T-helper 1 cell (primary cell): ENCODE measurements at regions not wholly inside any gene's neighbourhood (a gene's known extent, or its start where the extent isn't known, plus 50 kb on each side); places are given as distances from the start of the nearest gene placed in this dataset.

Experiments used
- DNase-seq, 5 donors: peaks; one replicate each; pipeline ENCODE4 v3.0.0-alpha.2; 2012 to 2020

DNA sequence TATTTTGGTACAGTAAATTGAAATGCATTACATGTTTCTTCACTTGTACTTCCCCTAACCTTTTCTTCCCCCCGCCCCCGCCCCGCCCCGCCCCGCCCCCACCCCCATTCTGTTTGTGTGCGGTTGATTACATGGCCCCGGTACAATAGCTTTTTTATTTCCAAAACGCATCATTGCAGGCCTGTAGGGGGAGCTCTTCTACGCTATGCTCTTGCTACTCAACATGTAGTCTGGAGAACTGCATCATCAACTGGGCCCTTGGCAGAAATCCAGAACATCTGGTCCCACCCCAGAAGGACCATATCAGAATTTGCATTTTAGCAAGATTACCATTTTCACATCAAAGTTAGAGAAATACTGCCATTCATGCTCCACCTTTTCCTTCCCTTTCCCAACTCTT is 333.3 kb upstream of the DDX53 start:
- peak in 1 of 5 donors; percentile 7 for DNase-seq

DNA sequence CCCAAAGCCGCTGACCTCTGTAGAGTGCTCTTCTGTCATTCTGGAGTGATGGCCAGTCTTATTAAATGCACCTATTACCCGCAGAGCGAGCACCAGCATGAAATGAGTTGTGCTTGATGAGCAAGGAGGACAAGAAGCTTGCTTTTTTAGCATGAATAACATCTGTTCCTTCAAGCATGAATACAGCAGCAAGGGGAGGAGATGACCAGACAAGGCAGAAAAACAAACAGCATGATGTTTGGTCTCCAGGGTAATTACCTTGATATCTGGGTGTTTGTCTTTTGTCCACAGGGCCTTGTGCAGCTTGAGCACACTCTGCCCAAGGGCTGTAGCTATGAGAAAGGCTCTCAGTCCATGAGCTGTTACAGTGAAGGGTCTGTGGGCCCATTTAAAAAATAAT is 324.8 kb upstream of the DDX53 start:
- DNase-seq: no peak

DNA sequence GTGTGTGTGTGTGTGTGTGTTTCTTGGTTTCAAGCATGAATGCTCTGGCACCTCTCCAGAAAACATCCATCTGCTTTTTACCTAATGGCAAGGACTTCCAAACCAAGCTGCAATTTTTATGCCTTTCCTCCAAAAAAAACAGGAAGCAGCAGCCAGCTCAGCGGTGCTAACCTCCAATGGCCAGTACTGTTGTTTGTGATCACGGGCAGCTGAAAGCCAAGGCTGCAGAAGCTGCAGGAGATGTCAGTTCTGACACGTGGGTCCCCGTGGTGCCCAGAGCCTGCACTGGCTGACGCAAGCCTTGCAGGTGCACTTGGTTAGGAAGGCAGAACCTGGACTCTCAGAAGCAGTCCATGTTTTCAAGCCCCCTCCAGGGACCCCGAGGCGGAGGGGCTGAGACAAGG is 313.6 kb upstream of the DDX53 start:
- DNase-seq: no peak

DNA sequence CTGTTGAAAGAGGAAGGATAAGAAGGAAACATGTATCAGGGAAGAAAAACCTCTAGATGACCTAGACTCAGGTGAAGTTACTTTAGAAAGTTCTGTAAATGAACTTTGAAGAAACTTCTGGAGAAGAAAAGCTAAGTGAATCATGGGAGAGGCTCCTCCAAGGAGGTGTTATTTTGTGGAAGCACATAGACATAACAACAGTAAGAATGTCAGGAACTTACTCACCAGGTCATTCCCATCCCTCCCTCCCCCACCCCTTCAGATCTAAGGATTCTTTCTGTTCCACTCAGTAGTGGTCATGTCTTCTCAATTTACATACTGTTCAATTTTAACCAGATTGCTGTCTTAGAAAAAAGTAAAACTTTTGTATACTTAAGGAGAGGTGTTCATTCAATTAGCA is 310.5 kb upstream of the DDX53 start:
- no peak for DNase-seq

DNA sequence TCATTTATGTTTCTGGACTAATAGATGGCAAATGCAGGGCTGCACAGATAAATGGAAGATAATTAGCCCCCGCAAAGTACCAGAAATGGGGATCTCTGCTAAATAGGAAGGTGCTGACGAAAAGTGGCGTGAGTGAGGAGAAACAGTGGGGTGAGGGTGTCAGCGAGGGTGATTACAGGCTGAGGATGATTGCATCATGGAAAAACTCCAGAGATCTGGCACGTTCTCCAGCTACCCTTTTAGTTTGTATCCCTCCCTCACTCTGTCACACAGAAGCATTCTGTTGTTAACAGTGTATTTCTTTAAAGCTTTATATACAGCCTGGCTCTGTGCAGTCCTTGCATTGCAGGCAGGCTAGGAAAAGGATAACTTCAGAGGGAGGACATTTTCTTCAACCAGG is 309.6 kb upstream of the DDX53 start:
- no peak for DNase-seq

DNA sequence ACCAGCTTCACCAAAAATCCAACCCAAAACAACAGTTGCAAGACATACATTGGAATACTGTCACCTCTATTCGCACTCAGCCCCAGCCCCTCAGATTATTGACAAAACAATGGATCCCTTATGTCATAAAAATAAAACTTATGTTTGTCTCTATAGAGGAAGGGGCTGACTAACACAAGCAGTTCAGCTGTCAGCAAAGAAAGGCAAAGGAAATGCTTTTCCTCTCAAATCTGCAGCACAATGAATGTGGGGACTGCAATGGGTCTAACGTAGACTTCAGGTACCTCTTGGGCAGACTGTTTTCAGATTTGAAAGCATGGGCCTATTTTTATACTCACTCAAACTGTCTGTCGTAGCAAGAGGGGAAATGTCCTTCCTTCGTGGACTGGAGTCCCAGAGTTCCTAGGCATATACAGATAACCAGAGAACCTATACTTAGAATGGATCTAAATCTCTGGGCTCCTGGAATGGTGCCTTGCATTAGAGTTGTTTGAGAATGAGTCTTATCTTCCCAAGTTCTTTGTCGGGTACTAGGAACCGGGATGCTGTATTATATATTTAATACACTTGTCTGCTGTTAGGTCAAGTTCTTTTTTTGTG is 307.7 kb upstream of the DDX53 start:
- DNase-seq: no peak

DNA sequence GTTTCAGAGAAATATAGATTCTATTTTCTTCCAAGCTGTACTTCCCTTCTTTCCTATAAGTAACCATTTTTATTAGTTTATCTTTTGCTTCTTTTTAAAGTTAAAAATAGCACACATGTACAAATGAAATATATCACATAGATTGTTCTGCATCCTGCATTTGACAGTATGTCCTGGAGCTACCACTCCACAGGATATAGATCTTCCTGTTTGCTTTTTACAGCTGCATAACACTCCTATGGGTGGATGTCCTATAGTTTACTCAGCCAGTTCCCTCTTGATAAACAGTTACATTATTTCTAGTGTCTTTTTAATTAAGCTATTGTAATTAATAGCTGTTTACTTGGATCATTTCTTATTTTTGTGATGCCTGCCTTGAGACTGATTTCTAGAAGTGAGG is 301.6 kb upstream of the DDX53 start:
- no peak for DNase-seq

DNA sequence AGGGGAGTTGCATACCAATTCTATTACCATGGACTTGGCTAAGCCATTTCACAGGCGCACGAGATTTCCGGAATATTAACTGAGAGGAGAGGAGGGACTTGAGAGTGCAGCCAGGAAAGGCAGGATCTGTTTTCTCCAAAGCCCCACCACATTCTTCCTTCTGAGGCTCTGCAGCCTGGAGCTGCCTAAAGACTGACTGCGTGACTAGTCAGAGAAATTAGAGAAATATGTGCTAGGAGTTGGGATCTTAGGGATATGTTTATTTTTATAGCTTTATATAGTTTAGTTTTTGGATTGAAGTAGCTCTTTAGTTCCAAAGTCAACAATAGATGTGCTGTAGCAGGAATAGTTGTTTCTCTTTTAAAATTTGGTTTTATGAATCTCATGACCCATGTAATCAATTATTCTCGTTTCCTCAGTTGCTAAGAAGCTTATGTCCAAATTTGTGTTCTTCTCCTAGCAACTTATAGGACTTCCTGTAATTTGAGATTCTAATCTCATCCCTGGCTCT is 300.1 kb upstream of the DDX53 start:
- DNase-seq: no peak

DNA sequence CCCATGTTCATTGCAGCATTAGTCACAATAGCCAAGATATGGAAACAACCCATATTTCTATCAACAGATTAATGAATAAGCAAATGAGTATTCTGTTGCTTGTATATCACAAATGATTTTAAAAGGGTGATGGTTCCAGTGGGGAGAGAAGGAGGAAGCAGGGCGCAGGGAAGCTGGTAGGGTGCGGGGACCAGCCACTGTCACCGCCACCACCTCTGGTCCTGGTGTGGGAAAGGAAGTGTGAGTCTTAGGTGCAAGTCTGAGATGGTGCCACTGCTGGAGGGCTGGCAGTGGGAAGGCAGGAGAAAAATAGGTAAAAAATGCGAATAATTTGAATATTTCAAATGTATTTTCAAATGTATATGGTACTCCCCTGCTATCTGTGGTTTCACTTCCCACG is 286.8 kb upstream of the DDX53 start:
- no peak for DNase-seq

DNA sequence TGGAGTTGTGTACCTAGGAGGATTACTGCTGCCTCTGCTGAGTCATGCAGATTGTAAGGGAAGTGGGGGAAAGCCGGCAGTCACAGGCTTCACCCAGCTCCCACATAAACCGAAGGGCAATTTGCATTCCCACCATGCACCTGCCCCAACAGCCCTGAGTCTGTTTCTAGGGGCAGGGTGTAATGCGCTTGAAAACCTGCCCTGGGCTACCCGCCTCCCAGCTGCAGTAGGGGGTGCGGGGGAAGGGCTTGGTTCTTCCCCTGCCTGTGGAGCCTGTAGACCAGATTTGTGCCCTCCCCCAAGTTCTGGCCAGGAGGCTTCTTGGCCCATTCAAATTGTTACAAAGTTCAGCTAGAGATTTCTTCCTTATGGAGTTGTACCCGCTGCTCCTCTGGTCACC is 269.2 kb upstream of the DDX53 start:
- no peak for DNase-seq

DNA sequence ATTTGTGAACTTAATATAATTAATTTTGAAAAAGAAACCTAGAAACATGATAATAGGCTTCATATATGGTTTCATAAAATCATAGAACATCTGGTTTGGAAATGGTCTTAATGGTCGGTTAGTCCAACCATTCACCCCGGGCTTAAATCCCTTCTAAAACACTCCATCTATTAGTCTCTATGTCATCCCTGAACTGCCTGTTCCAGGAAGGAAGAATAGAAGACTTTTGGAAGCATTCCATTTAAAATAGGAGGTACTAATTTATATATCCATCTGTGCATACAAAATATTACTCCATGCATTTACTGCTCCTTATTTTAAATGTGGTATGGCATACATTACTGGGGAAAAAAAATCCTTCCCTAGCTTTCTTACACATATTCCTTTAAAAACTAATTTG is 262.2 kb upstream of the DDX53 start:
- no peak for DNase-seq

DNA sequence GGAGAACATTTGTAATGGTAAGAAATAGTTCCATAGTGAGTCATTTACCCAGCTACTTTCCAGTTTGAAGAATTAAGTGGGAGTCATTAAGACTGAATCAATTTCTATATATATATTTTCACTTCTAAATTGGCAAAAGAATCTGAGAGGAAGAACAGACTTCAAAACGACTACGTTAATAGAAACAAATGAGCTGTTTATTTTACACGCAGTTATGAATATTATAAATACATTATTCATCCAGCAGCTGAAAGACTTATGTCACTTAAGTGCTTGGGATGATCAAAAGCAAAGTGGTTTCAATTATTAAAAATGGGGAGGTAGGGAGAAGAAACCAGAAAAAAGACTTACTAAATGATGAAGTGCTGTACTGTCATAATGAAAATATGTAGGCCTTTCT is 260.5 kb upstream of the DDX53 start:
- DNase-seq: no peak

DNA sequence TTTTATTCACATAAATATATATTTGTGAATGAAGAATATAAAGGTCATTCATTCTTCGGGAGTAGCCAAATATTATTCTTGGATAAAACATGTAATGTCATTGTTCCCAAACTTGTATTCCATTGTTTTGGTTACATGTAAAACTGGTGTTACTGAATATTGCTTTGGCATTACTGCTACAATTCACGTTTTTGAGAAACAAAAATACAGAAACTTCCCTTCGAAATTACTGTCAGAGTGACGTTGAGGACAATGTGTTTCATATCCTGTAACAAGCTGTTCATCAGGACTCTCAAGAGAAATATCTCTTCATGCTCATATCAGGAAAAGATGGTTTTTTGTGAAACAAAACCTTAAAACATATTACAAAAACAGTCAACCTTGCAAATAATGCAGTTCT is 258.9 kb upstream of the DDX53 start:
- no peak for DNase-seq

DNA sequence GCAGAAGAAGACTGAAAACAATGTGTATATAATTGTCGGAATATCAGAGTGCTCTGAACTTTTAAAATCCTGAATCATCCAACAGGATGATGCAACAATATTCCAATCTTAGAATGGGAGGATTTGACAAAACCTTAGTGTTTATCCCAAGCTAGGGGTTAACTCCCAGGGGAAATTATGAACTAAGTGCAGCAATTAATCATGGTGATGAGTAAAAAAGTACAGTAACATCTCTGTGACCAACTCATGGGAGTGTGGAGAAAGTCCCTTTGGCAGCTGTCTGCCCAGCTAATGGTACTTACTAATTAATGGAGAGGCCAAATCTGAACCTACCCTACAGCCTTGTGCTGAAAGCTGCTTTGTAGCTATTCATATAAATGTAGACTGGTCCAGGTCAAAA is 257.6 kb upstream of the DDX53 start:
- DNase-seq: no peak

DNA sequence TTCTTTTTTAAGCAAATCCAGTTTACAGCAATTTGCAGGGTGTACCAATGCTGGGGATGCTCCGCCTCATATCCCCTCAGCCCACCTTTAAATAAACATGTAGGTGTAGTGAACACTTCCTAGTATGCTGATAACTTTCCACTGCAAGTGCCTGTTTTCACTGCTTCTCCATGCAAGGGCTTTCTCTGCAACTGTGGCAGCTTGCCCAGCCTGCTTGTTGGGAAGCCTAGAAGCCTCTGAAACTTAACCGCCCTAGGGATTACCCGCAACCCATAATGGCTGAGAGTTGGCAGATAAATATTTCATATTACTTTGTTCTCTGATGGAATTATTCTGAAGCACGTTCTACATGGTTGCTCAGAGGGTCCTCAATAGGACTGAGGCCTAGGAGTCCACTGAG is 253.7 kb upstream of the DDX53 start:
- DNase-seq: no peak

DNA sequence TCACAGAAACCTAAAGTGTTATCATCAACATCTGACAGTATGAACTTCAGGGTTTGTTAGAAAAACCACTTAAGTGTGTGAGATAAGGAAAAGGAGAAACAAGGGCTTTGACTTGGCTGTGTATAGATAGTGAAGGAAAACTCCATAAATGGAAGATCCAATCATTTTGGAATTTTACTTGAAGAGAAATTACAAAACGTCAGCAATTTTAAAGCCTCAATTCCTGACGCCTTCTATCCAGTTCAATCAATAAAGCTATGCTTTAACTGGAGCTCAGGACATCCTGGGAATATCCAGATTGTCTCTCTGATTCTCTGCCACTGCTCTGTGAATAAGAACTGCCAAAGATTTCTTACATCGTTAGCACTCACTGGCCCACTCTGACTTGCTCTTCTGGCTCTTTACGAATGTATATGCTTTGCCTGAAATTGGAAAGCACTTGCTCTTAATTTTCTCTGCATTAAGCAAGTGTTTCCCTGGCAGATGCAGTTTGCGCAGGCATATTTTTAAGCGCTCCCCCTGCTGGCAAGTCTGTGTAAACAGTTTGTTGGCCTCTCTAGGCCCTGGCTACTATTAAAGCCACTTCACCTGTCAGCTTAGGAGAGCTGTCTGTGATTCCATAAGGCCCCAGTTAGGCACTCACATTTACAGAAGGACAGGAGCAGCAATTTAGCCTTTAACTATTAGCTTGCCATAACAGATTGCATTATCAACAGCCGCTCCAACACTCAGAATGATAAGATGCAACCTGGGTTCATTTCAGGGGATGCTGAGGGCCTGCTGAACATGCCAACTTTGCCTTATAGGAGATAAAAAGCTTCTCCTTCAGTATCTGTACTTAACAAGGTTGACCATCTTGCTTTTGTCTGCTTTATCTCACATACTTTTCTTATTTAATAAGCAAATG is 251.4 kb upstream of the DDX53 start:
- peak in 4 of 5 donors; percentile 3 to 17 (median 10) for DNase-seq

DNA sequence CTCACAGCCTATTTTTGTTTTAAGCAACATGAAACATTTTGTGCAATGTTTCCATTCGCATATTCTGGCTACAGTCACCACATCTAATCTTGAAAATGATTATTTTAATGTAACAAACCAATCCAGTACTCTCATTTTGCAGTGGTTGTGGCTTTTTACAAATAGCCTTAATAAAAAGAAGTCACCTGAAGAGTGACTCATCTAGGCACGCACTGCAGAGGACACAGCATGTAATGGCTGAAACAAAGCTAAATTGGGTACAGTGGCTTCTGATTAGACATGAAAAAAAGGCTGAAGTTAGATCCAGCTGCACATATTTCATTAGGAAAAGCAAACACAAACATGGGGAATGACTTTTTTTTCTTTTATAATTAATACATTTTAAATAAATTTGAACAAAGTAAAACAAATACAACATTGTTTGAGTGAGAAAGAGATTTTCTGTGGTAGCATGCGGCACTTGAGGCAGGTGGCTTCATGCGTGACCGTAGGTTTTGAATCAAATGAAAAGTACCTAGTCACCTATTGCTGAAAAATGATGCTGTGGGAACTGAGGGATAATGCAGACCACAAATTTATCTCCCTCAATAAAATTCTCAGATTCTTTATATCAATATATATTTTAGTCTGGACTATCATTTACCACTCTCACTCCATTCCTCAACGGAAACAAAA is 240.8 kb upstream of the DDX53 start:
- no peak for DNase-seq

DNA sequence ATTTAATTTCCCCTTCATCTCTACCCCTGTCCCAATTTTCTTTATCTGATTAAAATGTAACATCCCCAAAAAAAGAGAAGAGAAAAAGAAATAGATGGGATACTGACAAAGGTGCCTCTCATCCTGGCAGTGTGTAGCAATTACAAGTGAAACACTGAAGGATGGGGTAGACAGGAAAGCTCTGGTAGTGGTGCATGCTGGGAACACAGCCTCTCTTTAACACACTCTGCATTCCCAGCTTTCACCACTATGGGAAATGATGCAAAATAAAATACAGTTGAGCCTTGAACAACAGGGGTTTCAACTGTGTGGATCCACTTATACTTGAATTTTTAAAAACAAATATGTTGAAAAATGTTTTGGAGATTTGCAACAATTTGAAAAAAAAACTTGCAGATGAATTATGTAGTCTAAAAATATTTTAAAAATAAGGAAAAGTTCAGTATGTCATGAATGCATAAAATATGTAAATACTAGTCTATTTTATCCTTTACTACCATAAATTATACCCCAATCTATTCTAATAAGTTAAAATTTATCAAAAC is 239.2 kb upstream of the DDX53 start:
- DNase-seq: no peak

DNA sequence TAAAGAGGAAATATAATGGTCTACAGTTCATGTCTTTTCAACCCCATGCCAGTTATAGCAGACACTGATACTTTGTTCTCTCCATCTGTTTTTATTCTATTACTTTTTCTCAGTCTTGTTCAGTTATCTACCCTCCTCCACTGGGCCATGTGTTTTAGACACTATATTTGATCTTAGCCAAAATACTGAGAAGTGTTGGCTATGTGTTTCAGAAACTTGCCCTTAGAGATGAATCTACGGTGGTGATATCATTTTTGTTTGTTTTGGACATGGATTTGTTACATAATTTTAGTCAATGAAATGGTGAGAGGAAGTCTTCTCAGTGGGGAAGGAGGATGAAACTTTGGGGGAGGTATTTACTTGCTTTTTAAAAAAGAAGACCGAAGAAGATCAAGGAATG is 211.5 kb upstream of the DDX53 start:
- DNase-seq: no peak

DNA sequence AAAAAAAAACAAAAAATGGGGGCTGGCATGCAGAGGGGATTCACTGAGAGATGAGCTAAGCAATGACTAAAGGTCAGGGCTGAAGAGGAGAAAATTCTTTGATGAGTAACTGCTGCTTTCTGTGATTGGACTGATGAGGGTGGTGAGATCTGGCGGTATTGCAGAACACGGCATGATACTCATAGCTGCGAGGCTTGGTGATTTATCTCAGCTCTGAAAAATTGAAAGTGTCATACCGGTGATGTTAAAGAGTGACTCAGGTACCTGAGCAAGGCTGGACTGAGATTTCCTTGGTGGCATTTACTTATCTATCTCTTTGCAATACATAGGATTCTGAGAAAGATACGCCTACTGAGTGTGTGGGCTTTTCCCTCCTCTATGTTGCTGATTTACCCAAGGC is 204.1 kb upstream of the DDX53 start:
- no peak for DNase-seq

DNA sequence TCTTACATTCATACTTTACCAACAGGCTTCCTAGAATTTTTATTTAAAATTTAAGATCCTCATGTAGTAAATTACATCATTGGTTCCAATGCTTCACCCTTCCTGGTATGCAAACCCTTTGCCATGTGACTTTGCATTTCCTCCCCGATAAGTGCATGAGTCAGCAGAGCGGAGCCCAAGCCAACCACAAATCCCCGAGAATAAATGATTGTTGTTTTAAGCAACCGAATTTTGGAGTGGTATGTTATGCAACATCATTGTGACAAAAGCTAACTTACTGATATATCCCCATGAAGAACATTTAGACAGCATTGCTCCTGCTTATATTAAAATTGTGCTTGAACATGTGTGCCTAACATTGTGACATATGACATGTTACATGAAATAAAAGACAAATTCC is 199.4 kb upstream of the DDX53 start:
- no peak for DNase-seq

DNA sequence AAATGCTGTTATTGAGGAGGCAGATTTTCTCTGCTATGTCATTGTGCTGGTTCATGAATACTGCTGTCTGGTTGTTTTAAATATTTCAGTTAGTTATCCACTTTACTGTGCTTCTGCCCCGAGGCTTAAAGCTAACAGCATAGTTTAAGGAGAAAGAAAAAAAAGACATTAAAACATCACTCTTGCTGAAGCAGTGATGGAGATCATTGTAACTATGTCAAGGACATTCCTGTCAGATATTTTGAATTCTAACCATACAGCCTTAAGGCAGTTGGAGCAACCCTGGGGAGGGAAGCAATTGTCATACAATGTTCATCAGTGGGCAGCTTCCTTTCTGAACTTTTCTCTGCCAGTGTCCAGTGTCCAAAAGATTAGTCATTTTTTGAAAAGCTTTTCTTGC is 199.0 kb upstream of the DDX53 start:
- DNase-seq: no peak

DNA sequence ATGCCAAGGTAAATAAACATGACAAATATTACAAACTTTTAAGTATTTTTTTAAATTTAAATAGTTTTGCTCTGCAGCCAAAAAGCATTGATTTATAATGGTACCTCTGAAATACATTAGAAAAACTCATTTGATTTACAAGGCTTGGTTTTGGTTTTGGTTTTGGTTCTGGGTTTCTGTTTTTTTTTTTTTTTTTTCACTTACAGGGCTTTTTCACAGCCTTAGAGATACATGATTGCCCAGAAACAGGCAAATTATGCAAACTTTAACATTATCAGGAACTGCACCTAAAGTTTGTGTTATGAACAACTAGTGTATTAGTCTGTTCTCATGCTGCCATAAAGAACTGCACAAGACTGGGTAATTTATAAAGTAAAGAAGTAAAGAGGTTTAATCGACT is 196.4 kb upstream of the DDX53 start:
- no peak for DNase-seq

DNA sequence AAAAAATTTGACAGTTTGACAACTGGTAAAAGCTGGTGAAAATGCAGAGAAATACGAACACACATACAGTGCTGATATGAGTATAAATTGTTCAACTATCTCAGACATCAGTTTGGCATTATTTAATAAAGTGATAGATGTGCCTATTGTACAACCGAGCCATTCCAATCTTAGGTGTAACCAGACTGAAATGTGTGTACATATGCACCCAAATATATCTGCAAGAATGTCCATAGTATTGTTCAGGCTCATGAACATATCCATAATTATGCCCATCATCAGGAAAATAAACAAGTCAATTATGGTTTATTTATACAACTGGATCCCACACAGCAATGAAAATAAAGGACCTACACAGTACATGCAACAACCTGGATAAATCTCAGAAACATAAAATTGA is 188.9 kb upstream of the DDX53 start:
- DNase-seq: no peak
